GM06990 (cell line): ENCODE measurements at regions not wholly inside any gene's neighbourhood (a gene's known extent, or its start where the extent isn't known, plus 50 kb on each side); places are given as distances from the start of the nearest gene placed in this dataset.

Experiments used
- DNase-seq: peaks from one replicate; pipeline ENCODE4 v3.0.0-alpha.2; 2011; ENCODE audit not compliant: insufficient read length; ENCODE audit errors: extremely low read depth
- H3K27me3 ChIP-seq: replicated peaks from 2 replicates; pipeline ENCODE4 v1.6.0; 2011; ENCODE audit warnings: low read length; ENCODE audit not compliant: control insufficient read depth, insufficient read depth
- H3K36me3 ChIP-seq: 2 replicates; pipeline ENCODE4 v1.5.1; 2011; ENCODE audit warnings: low read length; ENCODE audit not compliant: control insufficient read depth, insufficient read depth
- H3K4me3 ChIP-seq: replicated peaks from 2 replicates; pipeline ENCODE4 v1.5.1; 2011; ENCODE audit warnings: low read depth, mild to moderate bottlenecking, control low read depth, low read length
- TF ChIP-seq, protein P1 (sequence below): IDR thresholded peaks from 2 replicates; pipeline ENCODE4 v1.5.1; 2011; ENCODE audit warnings: low read length, control low read depth, mild to moderate bottlenecking, inconsistent platforms; ENCODE audit not compliant: insufficient read depth, poor library complexity, severe bottlenecking

DNA sequence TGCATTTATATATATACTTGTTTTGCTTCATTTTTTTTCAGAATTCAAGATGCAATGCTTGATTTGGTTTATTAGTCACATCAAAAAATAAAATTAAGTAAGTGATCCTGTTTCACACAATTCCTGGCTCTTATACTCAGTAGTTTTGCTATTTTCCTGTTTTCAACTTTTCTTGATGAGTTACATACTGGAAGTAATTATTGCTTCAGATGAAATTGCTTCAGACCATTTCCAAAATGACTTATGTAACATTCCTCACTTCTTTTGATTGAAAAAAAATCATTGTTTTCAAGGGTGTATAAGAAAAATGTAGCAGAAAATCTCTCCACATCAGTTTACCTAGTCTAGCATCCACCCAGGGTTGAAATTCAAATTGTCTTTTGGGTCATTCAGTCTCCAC lies 65.0 kb downstream of the RGS2 start:
- Histone ChIP-seq H3K4me3 (no peak overlapping the region), H3K36me3 (no peaks in the 10 kb centered on the region), H3K27me3 (no peaks in the 10 kb centered on the region; the same call in 1 of the 2 replicates)
- DNase-seq = no peak
- TF ChIP-seq, protein P1, sequence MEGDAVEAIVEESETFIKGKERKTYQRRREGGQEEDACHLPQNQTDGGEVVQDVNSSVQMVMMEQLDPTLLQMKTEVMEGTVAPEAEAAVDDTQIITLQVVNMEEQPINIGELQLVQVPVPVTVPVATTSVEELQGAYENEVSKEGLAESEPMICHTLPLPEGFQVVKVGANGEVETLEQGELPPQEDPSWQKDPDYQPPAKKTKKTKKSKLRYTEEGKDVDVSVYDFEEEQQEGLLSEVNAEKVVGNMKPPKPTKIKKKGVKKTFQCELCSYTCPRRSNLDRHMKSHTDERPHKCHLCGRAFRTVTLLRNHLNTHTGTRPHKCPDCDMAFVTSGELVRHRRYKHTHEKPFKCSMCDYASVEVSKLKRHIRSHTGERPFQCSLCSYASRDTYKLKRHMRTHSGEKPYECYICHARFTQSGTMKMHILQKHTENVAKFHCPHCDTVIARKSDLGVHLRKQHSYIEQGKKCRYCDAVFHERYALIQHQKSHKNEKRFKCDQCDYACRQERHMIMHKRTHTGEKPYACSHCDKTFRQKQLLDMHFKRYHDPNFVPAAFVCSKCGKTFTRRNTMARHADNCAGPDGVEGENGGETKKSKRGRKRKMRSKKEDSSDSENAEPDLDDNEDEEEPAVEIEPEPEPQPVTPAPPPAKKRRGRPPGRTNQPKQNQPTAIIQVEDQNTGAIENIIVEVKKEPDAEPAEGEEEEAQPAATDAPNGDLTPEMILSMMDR = no peak

DNA sequence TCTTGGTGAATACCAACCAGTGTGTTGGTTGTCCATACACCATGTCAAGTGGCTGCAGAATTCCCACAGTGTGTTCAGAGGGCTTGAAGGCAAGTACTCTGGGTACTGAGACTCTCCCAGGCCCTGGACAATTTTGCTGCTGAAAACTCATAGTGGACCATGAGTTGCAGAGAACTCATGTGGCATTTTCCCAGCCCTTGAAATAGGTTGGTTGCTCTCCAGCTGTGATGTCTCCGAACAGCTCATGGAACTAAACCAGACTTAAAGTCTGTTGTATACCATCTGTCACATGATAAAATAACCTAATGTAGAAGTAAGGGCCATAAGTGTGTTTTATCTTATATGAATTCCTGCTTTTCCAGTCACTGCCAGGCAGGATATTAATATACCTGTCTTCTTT lies 67.8 kb downstream of the RGS2 start:
- Histone ChIP-seq H3K4me3 (no peak overlapping the region), H3K36me3 (no peaks in the 10 kb centered on the region), H3K27me3 (no peaks in the 10 kb centered on the region; the same call in 1 of the 2 replicates)
- no peak for DNase-seq
- TF ChIP-seq, protein P1 = no peak

DNA sequence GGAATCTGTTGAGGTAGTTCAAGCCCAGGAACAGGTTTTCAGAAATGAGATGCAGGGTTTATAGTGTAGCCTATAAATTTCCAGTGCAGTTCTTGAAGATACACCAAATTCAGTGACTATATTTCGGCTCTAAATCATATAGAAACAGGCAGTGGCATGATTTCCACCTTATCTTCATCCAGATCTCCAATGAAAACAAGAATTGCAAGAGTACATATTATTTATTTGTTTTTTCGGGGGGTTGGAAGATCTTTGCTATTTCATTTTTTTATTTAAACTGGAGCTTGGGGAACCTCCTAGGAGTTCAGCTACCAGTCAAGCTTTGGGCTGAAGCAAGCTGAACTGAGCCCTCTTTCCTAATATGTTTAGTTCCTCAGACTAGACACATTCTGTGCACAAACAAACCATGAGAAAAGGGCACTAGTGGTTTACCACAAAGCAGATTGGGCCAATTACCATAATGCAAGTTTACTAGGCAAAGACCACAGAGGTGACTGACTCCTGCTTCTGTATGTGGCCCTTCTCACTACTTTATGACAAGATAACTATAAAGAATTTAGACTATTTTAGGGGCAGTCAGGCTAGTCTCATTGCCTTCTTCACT lies 68.5 kb downstream of the RGS2 start:
- no peak for DNase-seq
- TF ChIP-seq, protein P1 = no peak
- H3K36me3 ChIP-seq = no peaks in the 10 kb centered on the region

DNA sequence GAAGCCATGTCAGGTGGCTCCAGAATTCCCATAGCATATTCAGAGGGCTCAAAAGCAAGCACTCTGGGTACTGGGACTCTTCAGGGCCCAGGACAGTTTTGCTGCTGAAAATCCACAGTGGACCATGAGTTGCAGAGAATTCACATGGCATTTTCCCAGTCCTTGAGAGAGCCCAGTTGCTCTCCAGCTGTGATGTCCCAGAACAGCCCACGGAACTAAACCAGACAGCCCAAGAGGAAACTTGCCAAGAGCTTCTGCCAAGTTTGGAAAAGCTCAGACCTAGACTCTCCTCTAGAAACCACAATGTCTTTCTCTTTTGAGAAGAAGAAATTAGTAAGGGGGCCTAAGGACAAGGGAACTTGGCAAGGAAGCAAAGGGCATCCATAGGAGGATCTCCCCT lies 69.4 kb downstream of the RGS2 start:
- Histone ChIP-seq H3K4me3 (no peak overlapping the region), H3K27me3 (no peaks in the 10 kb centered on the region; the same call in 1 of the 2 replicates), H3K36me3 (no peaks in the 10 kb centered on the region)
- TF ChIP-seq, protein P1 = no peak
- no peak for DNase-seq

More for the DNA sequence above, 68.5 kb downstream of the RGS2 start:
- H3K27me3 ChIP-seq = no peaks in the 10 kb centered on the region; the same call in 1 of the 2 replicates
- no peak overlapping the region for H3K4me3 ChIP-seq

DNA sequence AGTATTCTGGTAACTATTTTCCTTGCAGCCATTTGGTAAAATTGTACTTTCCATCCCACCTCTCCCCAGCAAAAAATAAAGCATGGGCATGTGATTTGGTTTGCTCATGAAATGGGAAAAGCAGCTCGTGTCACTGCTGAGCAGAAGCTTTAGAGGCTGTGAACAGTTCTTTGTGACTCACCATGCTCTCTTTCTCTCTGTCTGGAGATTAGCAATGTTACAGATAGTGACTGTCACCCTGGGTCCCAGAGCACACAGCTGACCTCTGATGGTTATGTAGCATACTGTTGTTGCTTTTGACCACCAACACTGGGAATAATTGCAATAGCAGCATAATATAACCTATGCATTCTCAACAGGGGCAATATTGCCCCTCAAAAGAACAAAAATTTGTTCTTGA lies 70.6 kb downstream of the RGS2 start:
- no peak for DNase-seq
- TF ChIP-seq, protein P1 = no peak
- Histone ChIP-seq H3K36me3 (no peaks in the 10 kb centered on the region), H3K4me3 (no peak overlapping the region), H3K27me3 (no peaks in the 10 kb centered on the region; the same call in 1 of the 2 replicates)

DNA sequence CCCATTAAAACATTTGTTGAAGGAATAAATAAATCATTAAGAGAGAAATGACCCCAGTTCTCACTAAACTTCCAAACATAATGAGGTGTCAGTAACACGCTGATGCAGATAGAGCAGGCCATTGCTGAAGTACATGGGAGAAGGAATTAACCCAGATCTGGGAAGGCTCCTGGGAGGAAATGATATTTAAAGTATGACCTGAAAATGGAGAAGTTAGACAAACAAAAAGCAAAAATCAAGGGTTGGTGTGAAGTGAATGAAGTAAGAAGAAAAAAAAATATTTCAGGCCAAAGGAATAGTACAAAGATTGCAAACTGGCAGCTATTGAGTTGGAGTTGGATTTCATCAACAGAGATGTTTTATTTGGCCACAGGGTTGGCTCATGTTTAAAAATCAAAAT lies 71.4 kb downstream of the RGS2 start:
- Histone ChIP-seq H3K4me3 (no peak overlapping the region), H3K27me3 (no peaks in the 10 kb centered on the region; the same call in 1 of the 2 replicates), H3K36me3 (no peaks in the 10 kb centered on the region)
- TF ChIP-seq, protein P1 = no peak
- no peak for DNase-seq
